ENCODE measurements at regions not wholly inside any gene's neighbourhood (a gene's known extent, or its start where the extent isn't known, plus 50 kb on each side); places are given as distances from the start of the nearest gene placed in this dataset.
A peak's percentile ranks its signal among the peaks of the same experiment; 100 is the strongest.

DNA sequence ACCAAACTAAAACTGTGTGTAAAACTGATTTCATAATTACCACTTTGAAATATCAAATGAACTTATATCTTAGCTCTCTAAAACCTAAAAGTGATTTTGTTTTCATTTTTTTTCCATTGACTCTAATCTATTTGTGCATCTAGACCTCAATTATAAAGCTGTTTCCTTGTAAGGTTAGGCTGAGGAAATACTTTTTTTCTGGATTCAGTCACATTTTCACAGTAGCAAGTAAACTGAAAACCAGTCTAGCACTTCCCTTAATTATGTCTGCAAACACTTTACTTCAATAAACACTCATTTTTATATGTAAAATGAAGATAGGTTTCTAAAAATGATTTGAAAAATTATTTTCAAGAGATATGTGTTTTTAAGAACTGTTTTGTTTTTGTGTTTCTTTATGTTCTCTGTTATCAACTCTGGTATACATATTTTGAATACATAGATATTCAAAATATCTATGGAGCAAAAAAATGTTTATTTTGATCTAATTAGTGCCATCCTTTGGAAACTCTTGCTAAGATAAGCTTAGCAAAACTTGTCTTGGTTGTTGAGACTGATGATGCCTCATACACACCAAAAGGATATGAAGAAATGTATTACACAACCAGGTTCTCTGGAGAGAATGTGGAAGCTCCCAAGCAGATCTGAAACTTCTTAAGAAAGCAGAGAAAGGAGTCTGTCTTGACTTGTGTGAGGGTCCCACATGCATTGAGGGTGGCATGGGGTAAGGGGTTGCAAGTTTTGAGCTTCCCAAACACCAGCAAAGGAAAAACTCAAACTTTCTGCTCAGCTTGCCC is 1887.4 kb downstream of the PCDH9 start:
- FAIRE-seq, result peak; percentile 18

More for the DNA sequence above, 1887.4 kb downstream of the PCDH9 start:
- Histone ChIP-seq H2AFZ (ENCODE audit: low read depth, low read length) (peak overlapping the region; percentile 33), H3K4me1 (ENCODE audit: control insufficient read depth, extremely low read depth, insufficient read depth, low read length) (no peaks in the 10 kb centered on the region), H3K9me1 (replicated peaks; ENCODE audit: control insufficient read depth, extremely low read depth, insufficient read depth, low read length) (no peaks in the 10 kb centered on the region), H3K27me3 (ENCODE audit: control insufficient read depth in 2 of 2, insufficient read depth in 2 of 2, low read length in 2 of 2) (no peaks in the 10 kb centered on the region), H3K4me2 (ENCODE audit: insufficient read depth, low read length) (no peak overlapping the region), H3K27ac (ENCODE audit: insufficient read depth, low read depth, low read length) (no peak overlapping the region), H3K79me2 (ENCODE audit: control insufficient read depth, insufficient read depth, low read length) (no peaks in the 10 kb centered on the region), H3K9ac (replicated peaks; ENCODE audit: extremely low read depth, insufficient read depth, low read length) (no peak overlapping the region), H4K20me1 (replicated peaks; ENCODE audit: control insufficient read depth, extremely low read depth, insufficient read depth, low read length) (no peaks in the 10 kb centered on the region), H3K4me3 (replicated peaks in 1 of 3; ENCODE audit: insufficient read depth in 1 of 3, low read depth in 1 of 3, low read length in 3 of 3) (no peak overlapping the region), H3K36me3 (ENCODE audit: control insufficient read depth in 2 of 2, extremely low read depth in 1 of 2, insufficient read depth in 2 of 2, low read length in 2 of 2) (no peaks in the 10 kb centered on the region), H3K9me3 (replicated peaks; ENCODE audit: control insufficient read depth, insufficient read depth, low read length) (no peaks in the 10 kb centered on the region)
- no peak for TF ChIP-seq POLR2AphosphoS5 (IDR thresholded peaks at IDR 0.05; ENCODE audit: insufficient read depth, low read depth, low read length)
- no peak for TF ChIP-seq POLR2A (IDR thresholded peaks at IDR 0.05; ENCODE audit: low read depth, low read length)
- TF ChIP-seq, protein P1, sequence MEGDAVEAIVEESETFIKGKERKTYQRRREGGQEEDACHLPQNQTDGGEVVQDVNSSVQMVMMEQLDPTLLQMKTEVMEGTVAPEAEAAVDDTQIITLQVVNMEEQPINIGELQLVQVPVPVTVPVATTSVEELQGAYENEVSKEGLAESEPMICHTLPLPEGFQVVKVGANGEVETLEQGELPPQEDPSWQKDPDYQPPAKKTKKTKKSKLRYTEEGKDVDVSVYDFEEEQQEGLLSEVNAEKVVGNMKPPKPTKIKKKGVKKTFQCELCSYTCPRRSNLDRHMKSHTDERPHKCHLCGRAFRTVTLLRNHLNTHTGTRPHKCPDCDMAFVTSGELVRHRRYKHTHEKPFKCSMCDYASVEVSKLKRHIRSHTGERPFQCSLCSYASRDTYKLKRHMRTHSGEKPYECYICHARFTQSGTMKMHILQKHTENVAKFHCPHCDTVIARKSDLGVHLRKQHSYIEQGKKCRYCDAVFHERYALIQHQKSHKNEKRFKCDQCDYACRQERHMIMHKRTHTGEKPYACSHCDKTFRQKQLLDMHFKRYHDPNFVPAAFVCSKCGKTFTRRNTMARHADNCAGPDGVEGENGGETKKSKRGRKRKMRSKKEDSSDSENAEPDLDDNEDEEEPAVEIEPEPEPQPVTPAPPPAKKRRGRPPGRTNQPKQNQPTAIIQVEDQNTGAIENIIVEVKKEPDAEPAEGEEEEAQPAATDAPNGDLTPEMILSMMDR (IDR thresholded peaks at IDR 0.05; ENCODE audit: extremely low read depth in 1 of 2, insufficient read depth in 1 of 2, low read depth in 1 of 2, low read length in 2 of 2), result no peak
- no peak for TF ChIP-seq MYC (IDR thresholded peaks at IDR 0.05; ENCODE audit: low read depth, low read length)
- TF ChIP-seq, protein P2, sequence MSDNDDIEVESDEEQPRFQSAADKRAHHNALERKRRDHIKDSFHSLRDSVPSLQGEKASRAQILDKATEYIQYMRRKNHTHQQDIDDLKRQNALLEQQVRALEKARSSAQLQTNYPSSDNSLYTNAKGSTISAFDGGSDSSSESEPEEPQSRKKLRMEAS (IDR thresholded peaks at IDR 0.05; ENCODE audit: insufficient read depth, insufficient read length), result no peak
- peak; percentile 19 for DNase-seq (ENCODE audit: low read depth, low spot score)
- intact Hi-C loops (cut with micrococcal nuclease) (no loop called here), dilution Hi-C loops (cut with MboI; ENCODE audit: extremely low pct_ligation_motif_present, low sequenced_read_pairs) (no loop called here)
- ChIA-PET POLR2A (no interaction called here), CTCF (interaction anchor here (2.3 kb wide), 1 partner anchor 10 kb away, joined by 10 read pairs; no protein-coding TSS in a partner anchor)
- no TSS peak for BruUV-seq (replicated peaks)

Data from endothelial cell of umbilical vein (primary cell).